ENCODE measurements at regions not wholly inside any gene's neighbourhood (a gene's known extent, or its start where the extent isn't known, plus 50 kb on each side); places are given as distances from the start of the nearest gene placed in this dataset.

GRCh38 chr16:80298676-80299075 is 242.1 kb upstream of the DYNLRB2 start:
- no peak for DNase-seq

GRCh38 chr16:80296034-80296433 is 244.8 kb upstream of the DYNLRB2 start:
- no peak for DNase-seq

GRCh38 chr16:80294172-80294571 is 246.6 kb upstream of the DYNLRB2 start:
- DNase-seq = no peak

GRCh38 chr16:80288616-80289015 is 252.2 kb upstream of the DYNLRB2 start:
- DNase-seq = no peak

GRCh38 chr16:80287674-80288073 is 253.1 kb upstream of the DYNLRB2 start:
- no peak for DNase-seq

- DNase-seq = no peak
Observed at GRCh38 chr16:80285104-80285503, 255.7 kb upstream of the DYNLRB2 start.

GRCh38 chr16:80283466-80284392 is 257.1 kb upstream of the DYNLRB2 start:
- no peak for DNase-seq

GRCh38 chr16:80280557-80280956 is 260.2 kb upstream of the DYNLRB2 start:
- no peak for DNase-seq

- no peak for DNase-seq
Observed at GRCh38 chr16:80279656-80280055, 261.1 kb upstream of the DYNLRB2 start.

- DNase-seq = no peak
Observed at GRCh38 chr16:80277182-80277581, 263.6 kb upstream of the DYNLRB2 start.

- no peak for DNase-seq
Observed at GRCh38 chr16:80274576-80275191, 266.1 kb upstream of the DYNLRB2 start.

GRCh38 chr16:80273635-80274538 is 266.9 kb upstream of the DYNLRB2 start:
- DNase-seq = no peak

GRCh38 chr16:80265624-80266306 is 275.0 kb upstream of the DYNLRB2 start:
- no peak for DNase-seq

- DNase-seq = no peak
Observed at GRCh38 chr16:80263848-80264694, 276.7 kb upstream of the DYNLRB2 start.

- DNase-seq = no peak
Observed at GRCh38 chr16:80263181-80263823, 277.5 kb upstream of the DYNLRB2 start.

GRCh38 chr16:80260906-80261311 is 279.9 kb upstream of the DYNLRB2 start:
- DNase-seq = no peak

- DNase-seq = no peak
Observed at GRCh38 chr16:80259290-80259805, 281.4 kb upstream of the DYNLRB2 start.

- DNase-seq = no peak
Observed at GRCh38 chr16:80258407-80258806, 282.4 kb upstream of the DYNLRB2 start.

GRCh38 chr16:80254970-80255369 is 285.8 kb upstream of the DYNLRB2 start:
- DNase-seq = no peak

GRCh38 chr16:80253741-80254140 is 287.1 kb upstream of the DYNLRB2 start:
- no peak for DNase-seq

- DNase-seq = no peak
Observed at GRCh38 chr16:80250381-80250780, 290.4 kb upstream of the DYNLRB2 start.
